NCI-H446 treated with DMSO at 0.1 percent for 48 hours (cell line): ENCODE measurements at regions not wholly inside any gene's neighbourhood (a gene's known extent, or its start where the extent isn't known, plus 50 kb on each side); places are given as distances from the start of the nearest gene placed in this dataset.

ENCODE experiments used
- DNase-seq: peaks from one replicate; lab custom pipeline; 2025; lab: John Stamatoyannopoulos, UW

GRCh38 chr17:6213859-6214258 is 143.7 kb downstream of the WSCD1 start:
- no peak for DNase-seq

- DNase-seq = no peak
These were observed 142.6 kb downstream of the WSCD1 start for GRCh38 chr17:6212766-6213165.

- no peak for DNase-seq
These were observed 139.7 kb downstream of the WSCD1 start for GRCh38 chr17:6209829-6210228.

GRCh38 chr17:6208608-6209180 is 138.5 kb downstream of the WSCD1 start:
- no peak for DNase-seq

GRCh38 chr17:6205525-6205924 is 135.3 kb downstream of the WSCD1 start:
- DNase-seq = no peak

GRCh38 chr17:6205033-6205432 is 134.9 kb downstream of the WSCD1 start:
- no peak for DNase-seq

- no peak for DNase-seq
These were observed 134.1 kb downstream of the WSCD1 start for GRCh38 chr17:6204203-6204722.

- no peak for DNase-seq
These were observed 126.2 kb downstream of the WSCD1 start for GRCh38 chr17:6196355-6196754.

- no peak for DNase-seq
These were observed 124.9 kb downstream of the WSCD1 start for GRCh38 chr17:6195123-6195522.

- no peak for DNase-seq
These were observed 121.5 kb downstream of the WSCD1 start for GRCh38 chr17:6191405-6192324.

- no peak for DNase-seq
These were observed 117.7 kb downstream of the WSCD1 start for GRCh38 chr17:6187836-6188235.

GRCh38 chr17:6186998-6187397 is 116.8 kb downstream of the WSCD1 start:
- DNase-seq = no peak

GRCh38 chr17:6184508-6184907 is 114.3 kb downstream of the WSCD1 start:
- no peak for DNase-seq

GRCh38 chr17:6179017-6179416 is 108.8 kb downstream of the WSCD1 start:
- no peak for DNase-seq

GRCh38 chr17:6177941-6178694 is 107.9 kb downstream of the WSCD1 start:
- DNase-seq = no peak
